HS-27A (cell line): ENCODE measurements at regions not wholly inside any gene's neighbourhood (a gene's known extent, or its start where the extent isn't known, plus 50 kb on each side); places are given as distances from the start of the nearest gene placed in this dataset.
"Not testable (repeated sequence)": the region's sequence is repeated elsewhere in the genome, so short reads cannot be mapped to it uniquely, and the experiment has no call there.

Source experiments
- DNase-seq: peaks from one replicate; pipeline ENCODE4 v3.0.0-alpha.2; 2012; ENCODE audit warnings: low read depth, missing footprints

DNA sequence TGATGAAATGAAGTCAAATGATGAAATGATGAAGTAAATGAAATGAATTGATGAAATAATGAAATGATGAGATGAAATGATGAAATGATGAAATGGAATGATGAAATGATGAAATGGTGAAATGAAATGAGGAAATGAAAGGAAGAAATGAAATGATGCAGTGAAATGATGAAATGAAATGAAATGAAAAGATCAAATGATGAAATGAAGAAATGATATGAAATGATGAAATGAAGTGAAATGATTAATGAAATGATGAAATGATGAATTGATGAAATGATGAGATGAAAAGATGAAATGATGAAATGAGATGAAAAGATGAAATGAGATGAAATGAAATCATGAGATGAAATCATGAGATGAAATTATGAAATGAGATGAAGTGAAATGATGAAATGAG is 139.2 kb upstream of the ERV3-1 start:
- not testable (repeated sequence) for DNase-seq

DNA sequence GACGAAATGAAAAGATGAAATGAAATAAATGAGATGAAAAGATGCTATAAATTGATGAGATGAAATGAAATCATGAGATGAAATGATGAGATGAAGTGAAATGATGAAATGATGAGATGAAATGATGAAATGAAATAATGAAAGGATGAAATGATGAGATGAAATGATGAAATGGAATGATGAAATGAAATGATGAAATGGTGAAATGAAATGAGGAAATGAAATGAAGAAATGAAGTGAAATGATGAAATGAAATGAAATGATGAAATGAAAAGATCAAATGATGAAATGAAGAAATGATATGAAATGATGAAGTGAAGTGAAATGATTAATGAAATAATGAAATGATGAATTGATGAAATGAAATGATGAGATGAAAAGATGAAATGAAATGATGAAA is 138.5 kb upstream of the ERV3-1 start:
- DNase-seq = not testable (repeated sequence)

- not testable (repeated sequence) for DNase-seq
Measured at GRCh38 chr7:65144557-65144956, 138.1 kb upstream of the ERV3-1 start.

GRCh38 chr7:65144119-65144518 is 137.6 kb upstream of the ERV3-1 start:
- not testable (repeated sequence) for DNase-seq

GRCh38 chr7:65141894-65142293 is 135.4 kb upstream of the ERV3-1 start:
- DNase-seq = not testable (repeated sequence)

DNA sequence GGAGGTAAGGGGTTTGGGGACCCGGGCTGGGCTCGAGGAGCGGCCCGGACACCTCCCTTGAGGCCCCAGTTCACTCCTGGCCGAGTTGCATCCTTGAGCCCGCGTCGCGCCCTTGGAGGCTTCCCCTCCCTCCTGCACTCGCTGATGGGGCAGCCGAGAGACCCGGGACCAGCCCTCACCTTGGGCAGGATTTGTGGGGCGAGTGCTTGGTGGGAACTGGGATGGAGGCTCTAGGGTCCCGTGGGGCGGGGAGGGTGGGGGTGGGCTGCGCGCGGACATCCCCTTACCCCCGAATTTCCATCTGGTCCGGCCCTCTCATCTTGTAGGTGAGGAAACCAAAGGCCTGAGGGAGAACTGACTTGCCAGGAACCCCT is 134.9 kb upstream of the ERV3-1 start:
- DNase-seq = not testable (repeated sequence)

GRCh38 chr7:65140543-65141404 is 134.3 kb upstream of the ERV3-1 start:
- not testable (repeated sequence) for DNase-seq

DNA sequence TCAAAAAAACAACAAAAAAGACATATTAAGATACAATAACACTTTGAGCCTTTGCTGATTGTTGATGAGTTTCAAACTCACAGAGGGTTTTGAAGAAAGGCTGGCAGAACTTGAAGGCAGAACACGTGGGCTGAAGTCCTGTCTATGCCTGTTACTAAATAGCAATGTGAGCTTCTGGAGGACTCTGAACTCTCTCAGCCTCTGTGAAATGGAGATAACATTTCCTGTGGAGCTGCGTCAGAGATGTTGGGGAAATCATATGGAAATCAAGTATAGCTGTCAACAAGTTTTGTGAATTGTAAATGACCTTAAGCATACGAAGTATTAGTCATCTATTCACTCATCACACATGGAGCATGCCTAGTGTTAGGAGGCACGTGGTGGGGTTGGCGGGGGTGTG is 130.4 kb upstream of the ERV3-1 start:
- DNase-seq = not testable (repeated sequence)

GRCh38 chr7:65133087-65133486 is 126.6 kb upstream of the ERV3-1 start:
- not testable (repeated sequence) for DNase-seq

- not testable (repeated sequence) for DNase-seq
Measured at GRCh38 chr7:65132256-65132655, 125.8 kb upstream of the ERV3-1 start.

- not testable (repeated sequence) for DNase-seq
Measured at GRCh38 chr7:65127364-65127763, 120.9 kb upstream of the ERV3-1 start.

- DNase-seq = not testable (repeated sequence)
Measured at GRCh38 chr7:65124600-65124999, 118.1 kb upstream of the ERV3-1 start.

DNA sequence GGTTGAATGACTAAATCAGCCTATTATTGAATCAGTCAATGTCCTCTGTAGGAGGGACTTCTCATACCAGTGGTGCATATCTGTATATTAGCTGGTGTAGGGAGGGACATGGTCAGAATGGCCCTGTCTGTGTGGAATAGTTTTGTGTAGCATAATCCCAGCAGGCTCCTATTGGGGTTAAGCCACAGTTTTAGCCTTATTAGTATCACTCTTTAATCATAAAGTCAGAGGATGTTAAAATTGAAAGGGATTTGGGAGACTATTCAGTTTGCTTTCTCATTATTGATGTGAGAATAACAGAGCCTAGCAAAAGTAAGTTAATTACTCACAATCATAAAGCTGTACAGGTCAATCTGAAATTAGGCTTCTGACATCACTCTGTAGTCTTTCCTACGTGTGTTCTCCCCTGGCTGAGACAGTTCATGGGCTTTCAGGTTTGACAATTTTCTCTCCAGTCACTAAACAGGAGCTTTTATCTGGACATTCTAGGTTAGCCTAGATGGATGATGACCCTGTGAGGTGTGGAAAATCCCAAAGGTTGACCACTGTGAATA is 99.2 kb upstream of the ERV3-1 start:
- not testable (repeated sequence) for DNase-seq

DNA sequence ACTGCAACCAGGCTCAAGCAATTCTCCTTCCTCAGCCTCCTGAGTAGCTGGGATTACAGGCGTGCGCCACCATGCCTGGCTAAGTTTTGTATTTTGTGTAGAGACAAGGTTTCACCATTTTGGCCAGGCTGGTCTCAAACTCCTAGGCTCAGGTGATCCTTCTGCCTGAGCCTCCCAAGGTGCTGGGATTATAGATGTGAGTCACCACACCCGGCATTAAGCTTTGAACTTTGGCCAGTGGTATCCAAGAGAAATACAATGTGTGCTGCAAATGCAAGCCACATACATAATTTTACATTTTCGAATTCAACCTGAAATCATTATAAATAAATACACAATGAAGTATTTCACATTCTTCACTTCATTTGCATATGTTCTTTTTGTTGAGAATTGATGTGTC is 94.0 kb upstream of the ERV3-1 start:
- DNase-seq = not testable (repeated sequence)

DNA sequence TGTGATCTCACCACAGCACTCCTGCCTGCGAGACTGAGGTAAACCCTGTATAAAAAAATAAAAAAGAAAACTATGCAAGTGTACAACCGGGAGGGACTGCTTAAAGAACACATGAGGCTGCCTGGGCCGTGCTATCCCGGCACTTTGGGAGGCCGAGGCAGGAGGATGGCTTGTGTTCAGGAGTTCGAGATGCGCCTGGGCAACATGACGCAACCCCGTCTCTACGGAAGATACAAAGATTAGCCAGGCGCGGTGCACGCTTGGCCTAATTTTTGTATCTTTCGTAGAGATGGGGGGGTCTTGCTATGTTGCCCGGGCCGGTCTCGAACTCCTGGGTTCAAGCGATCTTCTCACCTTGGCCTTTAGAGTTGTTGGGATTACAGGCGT is 75.2 kb upstream of the ERV3-1 start:
- DNase-seq = not testable (repeated sequence)

DNA sequence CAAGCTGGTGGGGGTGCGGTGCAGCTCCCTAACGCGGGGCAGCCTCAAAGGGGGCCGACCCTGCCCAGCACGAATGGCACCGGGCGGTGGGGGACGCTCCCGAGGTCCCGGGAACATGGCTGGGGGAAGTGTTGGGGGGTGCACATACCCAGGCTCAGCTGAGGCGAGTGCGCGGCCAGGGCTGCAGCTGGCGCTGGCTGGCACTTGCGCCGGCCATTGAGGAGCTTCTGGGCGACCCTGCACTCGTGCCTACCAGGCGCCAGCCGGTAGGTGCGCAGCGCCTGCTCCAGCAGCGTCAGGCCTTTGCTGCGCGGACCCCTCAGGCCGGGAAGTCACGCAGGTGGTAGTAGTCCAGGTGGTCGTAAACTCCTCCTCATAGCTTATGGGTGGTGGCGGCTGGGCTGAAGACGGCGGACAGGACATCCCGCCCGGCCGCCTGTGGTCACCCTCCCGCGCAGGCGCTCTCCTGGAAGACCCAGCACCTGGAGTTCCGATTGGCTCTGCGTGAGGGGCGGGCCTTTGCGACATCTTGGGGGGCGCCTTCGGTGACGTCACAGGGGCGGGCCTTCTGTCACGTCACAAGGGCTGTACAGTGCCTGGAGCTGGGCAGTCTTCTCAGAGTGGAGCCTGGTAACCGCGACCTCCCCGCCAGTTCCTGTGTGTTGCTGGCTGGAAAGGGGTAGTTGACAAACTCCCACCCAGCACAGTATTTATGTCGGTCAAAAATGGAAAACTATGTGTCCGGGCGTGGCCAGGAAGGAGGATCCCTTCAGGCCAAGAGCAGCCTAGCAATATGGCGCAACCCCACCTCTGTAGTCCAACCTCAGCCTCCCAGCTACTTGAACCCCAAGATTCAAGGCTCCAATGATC is 74.5 kb upstream of the ERV3-1 start:
- DNase-seq = peak; percentile 63

- not testable (repeated sequence) for DNase-seq
Measured at GRCh38 chr7:65074959-65075358, 68.5 kb upstream of the ERV3-1 start.

DNA sequence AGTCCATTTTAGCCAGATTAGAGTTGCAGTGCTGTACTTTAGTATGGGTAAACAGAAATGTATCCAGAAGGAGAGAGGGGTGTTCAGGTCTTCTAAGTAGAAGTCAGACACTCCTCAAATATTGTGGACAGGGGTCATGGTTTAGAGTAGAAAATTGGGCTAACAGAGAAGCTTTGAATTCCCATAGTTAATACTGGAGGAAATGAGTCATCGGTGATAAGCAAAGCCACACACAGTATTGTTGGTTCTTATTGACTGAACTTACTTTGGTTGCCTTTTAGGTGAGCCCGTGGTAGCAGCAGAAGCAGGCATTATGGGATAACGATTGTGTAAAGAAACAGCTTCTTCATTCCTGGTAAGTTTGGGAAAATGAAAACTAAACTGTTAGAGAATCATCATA is 66.7 kb upstream of the ERV3-1 start:
- not testable (repeated sequence) for DNase-seq

DNA sequence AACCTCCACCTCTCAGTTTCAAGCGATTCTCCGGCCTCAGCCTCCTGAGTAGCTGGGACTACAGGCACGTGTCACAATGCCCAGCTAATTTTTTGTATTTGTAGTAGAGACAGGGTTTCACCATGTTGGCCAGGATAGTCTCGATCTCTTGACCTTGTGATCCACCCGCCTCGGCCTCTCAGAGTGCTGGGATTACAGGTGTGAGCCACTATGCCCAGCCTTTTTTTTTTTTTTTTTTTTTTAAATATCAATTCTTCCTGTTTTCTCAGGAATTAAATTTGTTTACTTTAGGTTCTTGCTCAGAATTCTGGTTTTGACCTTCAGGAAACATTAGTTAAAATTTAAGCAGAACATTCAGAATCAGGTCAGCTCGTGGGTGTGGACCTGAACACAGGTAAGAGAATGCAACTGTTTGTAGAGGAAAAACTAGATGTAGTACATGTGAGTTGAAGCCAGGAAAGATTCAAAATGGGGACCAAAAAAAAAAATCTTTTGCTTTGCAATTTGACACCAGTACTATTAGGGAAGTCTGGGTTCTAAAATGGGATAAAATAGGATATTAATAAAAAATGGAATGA is 65.5 kb upstream of the ERV3-1 start:
- not testable (repeated sequence) for DNase-seq

DNA sequence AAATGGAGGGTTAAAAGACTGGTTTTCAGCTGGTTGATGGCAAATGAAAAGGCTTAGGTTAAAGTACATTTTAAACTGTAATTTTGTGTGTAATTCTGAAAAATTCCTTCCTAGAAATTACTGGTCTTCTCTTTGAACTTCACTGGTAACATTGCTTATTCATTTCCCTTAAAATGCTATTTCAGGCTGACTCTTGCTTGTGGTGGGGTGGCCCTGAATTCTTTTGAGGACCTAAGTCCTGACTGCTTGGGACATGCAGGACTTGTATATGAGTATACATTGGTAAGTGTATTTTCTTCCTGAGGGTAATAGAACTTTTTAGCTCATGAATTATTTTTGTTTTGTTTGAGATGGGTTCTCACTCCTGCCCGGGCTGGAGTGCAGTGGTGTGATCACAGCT is 63.0 kb upstream of the ERV3-1 start:
- not testable (repeated sequence) for DNase-seq

DNA sequence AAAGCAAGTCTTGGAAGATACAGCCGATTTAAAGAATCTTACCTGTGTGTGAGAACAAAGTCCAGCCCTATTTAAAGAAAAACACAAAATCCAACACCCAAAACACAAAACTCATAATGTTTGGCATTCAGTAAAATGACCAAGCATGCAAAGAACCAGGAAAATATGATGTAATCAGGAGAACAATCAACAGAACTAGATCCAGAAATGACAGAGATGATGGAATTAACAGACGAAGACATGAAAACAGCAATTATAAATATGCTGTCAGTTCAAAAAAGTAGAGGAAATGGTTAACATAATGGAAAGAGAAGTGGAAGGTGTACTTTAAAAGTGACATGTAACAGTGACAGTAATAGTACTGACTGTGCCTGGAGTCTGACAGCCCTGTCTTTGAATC is 56.1 kb upstream of the ERV3-1 start:
- not testable (repeated sequence) for DNase-seq

- not testable (repeated sequence) for DNase-seq
Measured at GRCh38 chr7:65059247-65059646, 52.8 kb upstream of the ERV3-1 start.
